H9 (cell line): ENCODE measurements at regions not wholly inside any gene's neighbourhood (a gene's known extent, or its start where the extent isn't known, plus 50 kb on each side); places are given as distances from the start of the nearest gene placed in this dataset.

Experiments
- DNase-seq: peaks from one replicate; pipeline ENCODE4 v3.0.0-alpha.2; 2017
- H2AFZ ChIP-seq: one replicate; pipeline ENCODE4 v1.6.1; 2013; ENCODE audit warnings: mild to moderate bottlenecking, low read length, control low read depth, moderate library complexity
- H2AK5ac ChIP-seq: 2 replicates; pipeline ENCODE4 v1.6.1; 2013; ENCODE audit warnings: low read length, control low read depth, mixed read lengths; ENCODE audit not compliant: insufficient read length
- H2BK120ac ChIP-seq: one replicate; pipeline ENCODE4 v1.6.1; 2013; ENCODE audit warnings: low read depth, mild to moderate bottlenecking, low read length, control low read depth, inconsistent platforms; ENCODE audit not compliant: poor library complexity, severe bottlenecking
- H2BK12ac ChIP-seq: 2 replicates; pipeline ENCODE4 v1.6.1; 2013; ENCODE audit warnings: low read length, control low read depth, mixed read lengths, low read depth; ENCODE audit not compliant: insufficient read length
- H2BK15ac ChIP-seq: 2 replicates; pipeline ENCODE4 v1.6.1; 2013; ENCODE audit warnings: low read depth, low read length, control low read depth
- H2BK20ac ChIP-seq: one replicate; pipeline ENCODE4 v1.6.1; 2013; ENCODE audit warnings: low read depth, mild to moderate bottlenecking, low read length, control low read depth, inconsistent platforms; ENCODE audit not compliant: poor library complexity, severe bottlenecking
- H2BK5ac ChIP-seq: 2 replicates; pipeline ENCODE4 v1.6.1; 2013; ENCODE audit warnings: low read length, control low read depth, mixed read lengths; ENCODE audit not compliant: insufficient read length
- H3K14ac ChIP-seq: 2 replicates; pipeline ENCODE4 v1.6.1; 2013; ENCODE audit warnings: low read length, control low read depth; ENCODE audit not compliant: insufficient read depth
- H3K18ac ChIP-seq: 2 replicates; pipeline ENCODE4 v1.6.1; 2013; ENCODE audit warnings: low read depth, mild to moderate bottlenecking, mixed read lengths, low read length, control low read depth; ENCODE audit not compliant: insufficient read length
- H3K23ac ChIP-seq: 2 replicates; pipeline ENCODE4 v1.6.1; 2013; ENCODE audit warnings: low read length, control low read depth, mixed read lengths, low read depth; ENCODE audit not compliant: insufficient read length
- H3K23me2 ChIP-seq: 2 replicates; pipeline ENCODE4 v1.6.1; 2013; ENCODE audit warnings: low read depth, mild to moderate bottlenecking, mixed read lengths, low read length, control low read depth; ENCODE audit not compliant: insufficient read length, poor library complexity, severe bottlenecking
- H3K27ac ChIP-seq: 2 replicates; pipeline ENCODE4 v1.5.1; 2013; ENCODE audit warnings: low read length, control low read depth, mixed read lengths, low read depth; ENCODE audit not compliant: insufficient read length
- H3K27me3 ChIP-seq: 2 replicates; pipeline ENCODE4 v1.6.1; 2013; ENCODE audit warnings: low read length, control low read depth, inconsistent platforms; ENCODE audit not compliant: insufficient read depth
- H3K4ac ChIP-seq: 2 replicates; pipeline ENCODE4 v1.6.1; 2013; ENCODE audit warnings: low read depth, mild to moderate bottlenecking, control low read depth, inconsistent platforms, low read length, moderate library complexity
- H3K4me1 ChIP-seq: 2 replicates; pipeline ENCODE4 v1.6.1; 2013; ENCODE audit warnings: low read length, control low read depth, inconsistent platforms; ENCODE audit not compliant: insufficient read depth
- H3K4me2 ChIP-seq: 2 replicates; pipeline ENCODE4 v1.6.1; 2013; ENCODE audit warnings: low read length, control low read depth, mixed read lengths; ENCODE audit not compliant: insufficient read length, insufficient read depth
- H3K56ac ChIP-seq: 2 replicates; pipeline ENCODE4 v1.6.1; 2013; ENCODE audit warnings: low read depth, mild to moderate bottlenecking, mixed read lengths, low read length, control low read depth; ENCODE audit not compliant: insufficient read length
- H3K79me1 ChIP-seq: 2 replicates; pipeline ENCODE4 v1.6.1; 2013; ENCODE audit warnings: low read depth, mild to moderate bottlenecking, moderate library complexity, low read length, control low read depth, inconsistent platforms; ENCODE audit not compliant: insufficient read depth, poor library complexity, severe bottlenecking
- H3K79me2 ChIP-seq: 2 replicates; pipeline ENCODE4 v1.6.1; 2013; ENCODE audit warnings: low read length, control low read depth, inconsistent platforms; ENCODE audit not compliant: insufficient read depth
- H3K9ac ChIP-seq: 2 replicates; pipeline ENCODE4 v1.6.1; 2013; ENCODE audit warnings: low read length, control low read depth, mixed read lengths; ENCODE audit not compliant: insufficient read length; ENCODE audit errors: extremely low read depth
- H3K9me3 ChIP-seq: one replicate; pipeline ENCODE4 v1.6.1; 2013; ENCODE audit warnings: low read depth, low read length, inconsistent platforms; ENCODE audit not compliant: control insufficient read depth
- H3T11ph ChIP-seq: one replicate; pipeline ENCODE4 v1.6.1; 2013; ENCODE audit warnings: mild to moderate bottlenecking, low read length, control low read depth, inconsistent platforms
- H4K20me1 ChIP-seq: one replicate; pipeline ENCODE4 v1.6.1; 2013; ENCODE audit not compliant: control insufficient read depth, insufficient read length, insufficient read depth
- H4K5ac ChIP-seq: 2 replicates; pipeline ENCODE4 v1.6.1; 2013; ENCODE audit warnings: low read depth, mild to moderate bottlenecking, mixed read lengths, low read length, control low read depth; ENCODE audit not compliant: insufficient read length
- H4K8ac ChIP-seq: replicated peaks from 2 replicates; pipeline ENCODE4 v1.6.1; 2013; ENCODE audit warnings: low read length, control low read depth, mixed read lengths, low read depth; ENCODE audit not compliant: insufficient read length
- H4K91ac ChIP-seq: 2 replicates; pipeline ENCODE4 v1.6.1; 2013; ENCODE audit warnings: low read depth, mild to moderate bottlenecking, moderate library complexity, mixed read lengths, low read length, control low read depth; ENCODE audit not compliant: insufficient read length
- H3K27ac Mint-ChIP-seq, 3 experiments: 2 replicates in 2 of 3; 3 replicates in 1 of 3; pipeline ENCODE4 v1.8.0; 2020 to 2021; ENCODE audit warnings: mixed read lengths in 3 of 3, mild to moderate bottlenecking in 1 of 3, moderate library complexity in 1 of 3
- H3K27me3 Mint-ChIP-seq: 2 replicates; pipeline ENCODE4 v1.8.0; 2021; ENCODE audit warnings: low read depth, mild to moderate bottlenecking, moderate library complexity, mixed read lengths
- H3K36me3 Mint-ChIP-seq, 3 experiments: 2 replicates in 2 of 3; 3 replicates in 1 of 3; pipeline ENCODE4 v1.8.0; 2020 to 2021; ENCODE audit warnings: low read depth in 3 of 3, mixed read lengths in 3 of 3; ENCODE audit not compliant: insufficient read depth in 1 of 3
- H3K4me1 Mint-ChIP-seq, 2 experiments: 2 replicates each; pipeline ENCODE4 v1.8.0; 2020; ENCODE audit warnings: mixed read lengths in 2 of 2
- H3K4me3 Mint-ChIP-seq, 2 experiments: 2 replicates in 1 of 2; 3 replicates in 1 of 2; pipeline ENCODE4 v1.8.0; 2020 to 2021; ENCODE audit warnings: mild to moderate bottlenecking in 2 of 2, mixed read lengths in 2 of 2, moderate library complexity in 1 of 2
- H3K9me3 Mint-ChIP-seq, 2 experiments: 2 replicates in 1 of 2; 3 replicates in 1 of 2; pipeline ENCODE4 v1.8.0; 2020; ENCODE audit warnings: mild to moderate bottlenecking in 2 of 2, mixed read lengths in 2 of 2, moderate library complexity in 1 of 2
- WGBS: extraction: QIAGEN DNeasy Blood & Tissue Kit; methylation state at CpG from one replicate; pipeline ENCODE4 v1.1.7; 2013; ENCODE audit warnings: missing lambda C conversion rate, low lambda C conversion rate, mixed read lengths; ENCODE audit not compliant: insufficient read length; ENCODE audit errors: extremely low coverage; 5-methylcytosine and 5-hydroxymethylcytosine counted together
- TF ChIP-seq, protein P1 (sequence below): fragments of 200-600 bp; sonication (generic); conservative IDR thresholded peaks from 3 replicates; pipeline ENCODE4 v1.8.0; 2021; ENCODE audit warnings: antibody characterized with exemption, mild to moderate bottlenecking

DNA sequence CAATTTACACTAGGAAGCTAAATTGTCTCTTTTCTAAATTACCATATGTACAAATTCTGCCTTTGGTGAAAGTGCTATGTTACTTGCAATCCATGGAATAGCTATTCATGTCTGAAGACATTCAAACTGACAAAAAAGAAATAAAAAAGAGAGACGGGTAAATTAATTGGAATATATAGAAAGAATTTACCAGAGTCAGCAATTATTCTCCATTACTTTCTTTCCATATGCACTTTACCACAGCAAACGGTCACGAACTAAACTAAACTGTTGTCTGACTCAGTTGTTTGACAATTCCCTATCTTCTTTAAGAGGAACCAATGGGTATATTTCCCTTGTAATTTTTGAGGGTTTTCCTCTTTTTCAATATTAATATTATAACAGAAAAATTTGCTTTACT is 85.7 kb downstream of the HOXA1 start:
- no CpG with 5 or more reads among the region's 3 CpGs for WGBS
- Histone ChIP-seq H3K9me3 (no peaks in the 10 kb centered on the region), H2BK5ac (no peak overlapping the region), H3T11ph (no peak overlapping the region), H2BK15ac (no peak overlapping the region), H3K79me1 (no peaks in the 10 kb centered on the region), H4K91ac (no peak overlapping the region), H3K4ac (no peak overlapping the region), H3K56ac (no peak overlapping the region), H4K20me1 (no peaks in the 10 kb centered on the region), H2AK5ac (no peak overlapping the region), H3K27ac (no peak overlapping the region), H4K8ac (no peak overlapping the region), H2BK120ac (no peak overlapping the region), H3K9ac (no peak overlapping the region), H3K27me3 (no peaks in the 10 kb centered on the region), H2BK20ac (no peak overlapping the region), H2BK12ac (no peak overlapping the region), H3K18ac (no peak overlapping the region), H3K79me2 (no peaks in the 10 kb centered on the region), H4K5ac (no peak overlapping the region), H2AFZ (no peak overlapping the region), H3K23ac (no peak overlapping the region), H3K4me1 (no peaks in the 10 kb centered on the region), H3K4me2 (no peak overlapping the region), H3K14ac (no peak overlapping the region), H3K23me2 (no peaks in the 10 kb centered on the region)
- no peak for DNase-seq
- Mint-ChIP-seq H3K4me3 (no peak overlapping the region), H3K9me3 (peaks cover 24 to 33% of the 10 kb centered on the region in 2 experiments), H3K36me3 (peaks cover 5 to 12% (median 10%) of the 10 kb centered on the region in 3 experiments; a peak in 6 of 7 replicates), H3K27ac (no peak overlapping the region), H3K4me1 (no peaks in the 10 kb centered on the region), H3K27me3 (peaks cover 38% of the 10 kb centered on the region)
- TF ChIP-seq, protein P1, sequence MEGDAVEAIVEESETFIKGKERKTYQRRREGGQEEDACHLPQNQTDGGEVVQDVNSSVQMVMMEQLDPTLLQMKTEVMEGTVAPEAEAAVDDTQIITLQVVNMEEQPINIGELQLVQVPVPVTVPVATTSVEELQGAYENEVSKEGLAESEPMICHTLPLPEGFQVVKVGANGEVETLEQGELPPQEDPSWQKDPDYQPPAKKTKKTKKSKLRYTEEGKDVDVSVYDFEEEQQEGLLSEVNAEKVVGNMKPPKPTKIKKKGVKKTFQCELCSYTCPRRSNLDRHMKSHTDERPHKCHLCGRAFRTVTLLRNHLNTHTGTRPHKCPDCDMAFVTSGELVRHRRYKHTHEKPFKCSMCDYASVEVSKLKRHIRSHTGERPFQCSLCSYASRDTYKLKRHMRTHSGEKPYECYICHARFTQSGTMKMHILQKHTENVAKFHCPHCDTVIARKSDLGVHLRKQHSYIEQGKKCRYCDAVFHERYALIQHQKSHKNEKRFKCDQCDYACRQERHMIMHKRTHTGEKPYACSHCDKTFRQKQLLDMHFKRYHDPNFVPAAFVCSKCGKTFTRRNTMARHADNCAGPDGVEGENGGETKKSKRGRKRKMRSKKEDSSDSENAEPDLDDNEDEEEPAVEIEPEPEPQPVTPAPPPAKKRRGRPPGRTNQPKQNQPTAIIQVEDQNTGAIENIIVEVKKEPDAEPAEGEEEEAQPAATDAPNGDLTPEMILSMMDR, result no peak
